ENCODE measurements at regions not wholly inside any gene's neighbourhood (a gene's known extent, or its start where the extent isn't known, plus 50 kb on each side); places are given as distances from the start of the nearest gene placed in this dataset.
"Not testable (repeated sequence)": the region's sequence is repeated elsewhere in the genome, so short reads cannot be mapped to it uniquely, and the experiment has no call there.

DNA sequence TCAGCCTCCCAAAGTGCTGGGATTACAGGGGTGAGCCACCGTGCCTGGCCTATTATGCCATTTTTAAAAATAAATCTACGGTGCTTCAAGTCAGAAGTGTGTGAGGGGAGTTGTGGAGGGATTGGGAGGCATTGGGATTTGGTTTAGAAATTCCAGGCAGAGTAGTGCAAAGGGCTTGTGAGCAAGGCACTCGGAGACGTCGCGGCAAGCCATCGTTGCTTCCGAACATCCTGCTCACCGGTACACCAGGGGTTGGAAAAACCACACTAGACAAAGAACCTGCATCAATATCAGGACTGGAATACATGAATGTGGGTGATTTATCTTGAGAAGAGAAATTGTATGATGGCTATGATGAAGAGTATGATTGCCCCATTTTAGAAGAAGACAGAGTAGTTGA is 227.0 kb downstream of the ALG10 start:
- no peak for DNase-seq (ENCODE audit: low read depth in 2 of 2)
- TF ChIP-seq, protein P1, sequence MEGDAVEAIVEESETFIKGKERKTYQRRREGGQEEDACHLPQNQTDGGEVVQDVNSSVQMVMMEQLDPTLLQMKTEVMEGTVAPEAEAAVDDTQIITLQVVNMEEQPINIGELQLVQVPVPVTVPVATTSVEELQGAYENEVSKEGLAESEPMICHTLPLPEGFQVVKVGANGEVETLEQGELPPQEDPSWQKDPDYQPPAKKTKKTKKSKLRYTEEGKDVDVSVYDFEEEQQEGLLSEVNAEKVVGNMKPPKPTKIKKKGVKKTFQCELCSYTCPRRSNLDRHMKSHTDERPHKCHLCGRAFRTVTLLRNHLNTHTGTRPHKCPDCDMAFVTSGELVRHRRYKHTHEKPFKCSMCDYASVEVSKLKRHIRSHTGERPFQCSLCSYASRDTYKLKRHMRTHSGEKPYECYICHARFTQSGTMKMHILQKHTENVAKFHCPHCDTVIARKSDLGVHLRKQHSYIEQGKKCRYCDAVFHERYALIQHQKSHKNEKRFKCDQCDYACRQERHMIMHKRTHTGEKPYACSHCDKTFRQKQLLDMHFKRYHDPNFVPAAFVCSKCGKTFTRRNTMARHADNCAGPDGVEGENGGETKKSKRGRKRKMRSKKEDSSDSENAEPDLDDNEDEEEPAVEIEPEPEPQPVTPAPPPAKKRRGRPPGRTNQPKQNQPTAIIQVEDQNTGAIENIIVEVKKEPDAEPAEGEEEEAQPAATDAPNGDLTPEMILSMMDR (IDR thresholded peaks at IDR 0.05; ENCODE audit: low read depth, low read length): no peak
- no peak overlapping the region for H3K4me3 ChIP-seq (replicated peaks in 1 of 2; ENCODE audit: low read depth in 2 of 2, low read length in 2 of 2)

DNA sequence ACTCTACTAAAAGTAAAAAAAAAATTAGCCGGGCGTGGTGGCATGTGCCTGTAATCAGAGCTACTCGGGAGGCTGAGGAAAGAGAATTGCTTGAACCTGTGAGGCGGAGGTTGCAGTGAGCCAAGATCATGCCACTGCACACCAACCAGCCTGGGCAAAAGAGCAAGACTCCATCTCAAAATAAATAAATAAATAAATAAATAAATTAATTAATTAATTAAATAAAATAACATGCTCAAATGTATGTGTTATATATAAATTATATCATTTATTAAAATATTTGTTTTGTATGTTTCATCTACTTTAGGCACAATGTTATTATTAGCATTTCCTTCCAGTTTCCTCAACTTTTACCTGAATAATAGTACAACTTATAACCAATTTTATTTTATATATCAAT is 229.6 kb downstream of the ALG10 start:
- H3K4me3 ChIP-seq (replicated peaks in 1 of 2; ENCODE audit: low read depth in 2 of 2, low read length in 2 of 2); DNase-seq (ENCODE audit: low read depth in 2 of 2): not testable (repeated sequence)

DNA sequence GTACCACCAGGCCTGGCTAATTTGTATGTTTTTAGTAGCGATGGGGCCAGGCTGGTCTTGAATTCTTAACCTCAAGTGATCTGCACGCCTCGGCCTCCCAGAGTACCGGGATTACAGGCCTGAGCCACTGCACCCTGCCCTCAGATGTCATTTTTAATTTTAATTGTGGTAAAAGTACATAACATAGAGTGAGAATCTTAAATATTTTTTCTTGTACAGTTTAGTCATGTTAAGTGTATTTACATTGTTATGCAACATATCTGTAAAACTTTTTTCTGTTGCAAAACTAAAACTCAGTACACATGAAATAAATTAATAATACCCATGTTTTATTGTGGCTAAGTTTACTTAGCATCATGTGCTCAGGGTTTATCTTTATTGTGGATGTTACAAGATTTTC is 231.4 kb downstream of the ALG10 start:
- TF ChIP-seq, protein P1 (IDR thresholded peaks at IDR 0.05; ENCODE audit: low read depth, low read length): no peak
- DNase-seq (ENCODE audit: low read depth in 2 of 2): no peak
- no peak overlapping the region for H3K4me3 ChIP-seq (replicated peaks in 1 of 2; ENCODE audit: low read depth in 2 of 2, low read length in 2 of 2)

DNA sequence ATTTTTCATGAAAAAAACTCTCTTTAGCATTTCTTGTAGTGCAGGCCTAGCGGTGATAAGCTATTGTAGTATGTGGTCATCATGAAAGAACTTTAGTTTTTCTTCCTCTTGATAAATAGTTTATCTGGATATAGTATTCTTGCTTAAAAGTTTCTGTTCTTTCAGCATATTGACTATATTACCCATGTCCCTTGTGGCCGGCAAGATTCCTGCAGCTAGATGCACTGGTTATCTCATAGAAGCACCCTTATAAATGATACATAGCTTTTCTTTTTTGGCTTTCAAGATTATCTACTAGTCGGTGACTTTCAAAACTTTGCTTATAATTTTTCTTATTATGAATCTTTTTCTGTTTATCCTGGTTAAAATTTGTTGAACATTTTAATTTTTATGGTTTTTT is 234.8 kb downstream of the ALG10 start:
- H3K4me3 ChIP-seq (replicated peaks in 1 of 2; ENCODE audit: low read depth in 2 of 2, low read length in 2 of 2): no peak overlapping the region
- TF ChIP-seq, protein P1 (IDR thresholded peaks at IDR 0.05; ENCODE audit: low read depth, low read length): no peak
- DNase-seq (ENCODE audit: low read depth in 2 of 2): no peak

DNA sequence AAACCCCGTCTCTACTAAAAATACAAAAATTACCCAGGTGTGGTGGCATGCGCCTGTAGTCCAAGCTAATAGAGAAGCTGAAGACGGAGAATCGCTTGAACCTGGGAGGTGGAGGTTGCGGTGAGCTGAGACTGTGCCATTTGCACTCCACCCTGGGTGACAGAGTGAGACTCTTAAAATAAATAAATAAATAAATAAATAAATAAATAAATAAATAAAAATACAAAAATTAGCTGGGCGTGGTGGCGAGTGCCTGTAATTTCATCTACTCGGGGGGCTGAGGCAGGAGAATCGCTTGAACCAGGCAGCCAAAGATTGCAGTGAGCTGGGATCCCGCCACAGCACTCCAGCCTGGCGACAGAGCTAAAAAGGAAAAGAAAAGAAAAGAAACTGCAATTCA is 239.8 kb downstream of the ALG10 start:
- H3K4me3 ChIP-seq (replicated peaks in 1 of 2; ENCODE audit: low read depth in 2 of 2, low read length in 2 of 2); DNase-seq (ENCODE audit: low read depth in 2 of 2): not testable (repeated sequence)

DNA sequence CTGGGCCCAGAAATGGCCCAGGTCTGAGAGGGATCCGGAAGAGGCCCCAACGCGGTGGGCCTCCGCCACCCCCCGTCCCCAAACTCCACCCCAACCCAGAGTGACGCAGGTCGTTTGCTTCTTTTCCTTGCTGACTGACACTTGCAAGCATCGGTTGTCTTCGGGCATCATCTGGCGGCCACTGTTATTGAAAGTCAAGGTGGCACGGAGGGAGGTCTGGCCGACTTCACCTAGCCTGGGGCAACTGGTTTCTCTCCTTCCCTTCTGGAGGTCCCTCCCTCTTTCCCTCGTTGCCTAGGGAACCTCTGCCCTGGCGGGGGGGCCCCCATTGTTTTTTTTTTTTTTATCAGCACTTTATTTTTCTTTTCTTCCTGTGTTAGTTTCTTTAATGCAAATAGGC is 241.8 kb downstream of the ALG10 start:
- no peak for DNase-seq (ENCODE audit: low read depth in 2 of 2)
- no peak overlapping the region for H3K4me3 ChIP-seq (replicated peaks in 1 of 2; ENCODE audit: low read depth in 2 of 2, low read length in 2 of 2)
- TF ChIP-seq, protein P1 (IDR thresholded peaks at IDR 0.05; ENCODE audit: low read depth, low read length): no peak

DNA sequence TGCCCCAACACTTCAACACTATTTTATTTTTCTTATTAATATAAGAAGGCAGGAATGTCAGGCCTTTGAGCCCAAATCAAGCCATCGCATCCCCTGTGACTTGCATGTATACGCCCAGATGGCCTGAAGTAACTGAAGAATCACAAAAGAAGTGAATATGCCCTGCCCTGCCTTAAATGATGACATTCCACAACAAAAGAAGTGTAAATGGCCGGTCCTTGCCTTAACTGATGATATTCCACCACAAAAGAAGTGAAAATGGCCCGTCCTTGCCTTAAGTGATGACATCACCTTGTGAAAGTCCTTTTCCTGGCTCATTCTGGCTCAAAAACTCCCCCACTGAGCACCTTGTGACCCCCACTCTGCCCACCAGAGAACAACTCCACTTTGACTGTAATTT is 251.4 kb downstream of the ALG10 start:
- not testable (repeated sequence) for DNase-seq (ENCODE audit: low read depth in 2 of 2); H3K4me3 ChIP-seq (replicated peaks in 1 of 2; ENCODE audit: low read depth in 2 of 2, low read length in 2 of 2)

DNA sequence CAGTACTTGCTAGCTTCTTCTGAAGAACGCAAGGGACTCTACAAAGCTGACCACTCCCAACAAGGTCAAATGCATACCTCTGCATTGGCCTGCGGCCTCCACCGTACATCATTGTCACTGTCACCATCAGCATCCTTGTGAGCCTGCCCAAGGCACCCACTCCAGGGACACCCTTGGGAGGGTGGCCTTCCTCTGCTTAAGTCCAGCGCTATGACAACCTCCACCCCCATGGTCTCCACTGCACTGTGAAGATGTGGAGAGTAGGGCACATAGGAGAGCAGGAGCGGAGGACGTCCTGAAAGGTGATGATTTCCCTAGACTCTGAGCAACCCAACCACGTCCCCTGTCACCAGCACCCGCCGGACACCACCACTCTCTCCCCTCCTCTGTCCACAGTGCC is 252.8 kb downstream of the ALG10 start:
- no peak for DNase-seq (ENCODE audit: low read depth in 2 of 2)
- TF ChIP-seq, protein P1 (IDR thresholded peaks at IDR 0.05; ENCODE audit: low read depth, low read length): no peak
- no peak overlapping the region for H3K4me3 ChIP-seq (replicated peaks in 1 of 2; ENCODE audit: low read depth in 2 of 2, low read length in 2 of 2)

DNA sequence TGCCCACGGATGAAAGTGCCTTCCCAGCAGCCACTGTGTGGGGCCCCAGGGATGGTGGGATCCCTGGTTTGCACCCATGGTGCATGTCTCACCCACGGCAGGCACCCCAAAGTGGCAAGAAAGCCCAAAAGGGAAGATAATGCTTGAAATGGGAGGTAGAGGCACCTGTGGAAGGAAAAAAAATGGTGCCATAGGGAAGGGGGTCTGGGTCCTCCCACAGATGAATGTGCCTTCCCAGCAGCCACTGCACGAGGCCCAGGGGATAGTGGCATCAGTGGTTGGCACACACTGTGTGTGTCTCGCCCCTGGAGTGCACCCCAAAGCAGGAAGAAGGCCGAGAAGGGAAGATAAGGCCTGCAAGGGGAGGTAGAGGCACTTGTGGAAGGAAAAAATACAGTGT is 264.2 kb downstream of the ALG10 start:
- DNase-seq (ENCODE audit: low read depth in 2 of 2): no peak
- H3K4me3 ChIP-seq (replicated peaks in 1 of 2; ENCODE audit: low read depth in 2 of 2, low read length in 2 of 2): no peak overlapping the region
- TF ChIP-seq, protein P1 (IDR thresholded peaks at IDR 0.05; ENCODE audit: low read depth, low read length): no peak

Data from cardiac fibroblast (primary cell).